HG02610 (cell line): ENCODE measurements at regions not wholly inside any gene's neighbourhood (a gene's known extent, or its start where the extent isn't known, plus 50 kb on each side); places are given as distances from the start of the nearest gene placed in this dataset.

ENCODE experiments used
- ATAC-seq: cut with Tn5 transposase; IDR thresholded peaks from one replicate; pipeline ENCODE4 v1.9.1; 2021; ENCODE audit warnings: mild to moderate bottlenecking, moderate library complexity; ENCODE audit not compliant: unreplicated experiment

DNA sequence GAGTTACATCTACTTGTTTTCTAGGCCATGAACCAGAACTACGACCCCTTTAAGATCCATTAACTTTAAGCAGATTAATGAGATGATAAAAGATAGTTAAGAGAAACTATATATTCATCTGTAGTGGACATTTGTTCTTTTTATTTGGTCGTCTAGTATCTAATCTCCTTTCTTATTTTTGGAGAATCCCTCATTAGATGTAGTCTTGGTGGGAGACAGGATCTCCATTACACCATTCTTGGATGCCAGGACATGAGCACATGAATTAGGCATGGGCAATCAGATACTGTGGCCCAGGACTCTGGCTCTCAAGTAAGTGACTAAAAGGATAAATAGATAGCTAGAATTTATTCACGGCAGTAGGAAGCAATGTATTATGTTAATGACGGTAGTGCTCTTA lies 245.0 kb downstream of the ATP23 start:
- no peak for ATAC-seq

DNA sequence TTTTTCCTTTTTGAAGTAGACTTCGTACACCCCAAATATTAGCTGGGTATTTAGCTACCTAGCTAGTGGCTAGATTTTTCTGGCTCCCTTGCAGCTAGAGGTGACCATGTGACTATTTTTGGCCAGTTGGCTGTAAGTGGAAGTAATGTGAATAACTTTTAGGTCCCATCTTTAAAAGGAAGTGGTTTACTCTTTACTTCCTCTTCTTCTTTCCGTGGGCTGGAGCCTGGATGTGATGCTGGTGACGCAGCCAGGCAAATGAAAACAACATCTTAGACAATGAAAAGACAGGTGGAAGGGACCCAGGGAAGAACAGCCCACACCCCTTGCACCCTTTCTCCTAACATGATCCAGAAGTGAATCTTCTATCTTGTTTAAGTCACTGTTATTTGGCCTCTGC lies 245.5 kb downstream of the ATP23 start:
- no peak for ATAC-seq

DNA sequence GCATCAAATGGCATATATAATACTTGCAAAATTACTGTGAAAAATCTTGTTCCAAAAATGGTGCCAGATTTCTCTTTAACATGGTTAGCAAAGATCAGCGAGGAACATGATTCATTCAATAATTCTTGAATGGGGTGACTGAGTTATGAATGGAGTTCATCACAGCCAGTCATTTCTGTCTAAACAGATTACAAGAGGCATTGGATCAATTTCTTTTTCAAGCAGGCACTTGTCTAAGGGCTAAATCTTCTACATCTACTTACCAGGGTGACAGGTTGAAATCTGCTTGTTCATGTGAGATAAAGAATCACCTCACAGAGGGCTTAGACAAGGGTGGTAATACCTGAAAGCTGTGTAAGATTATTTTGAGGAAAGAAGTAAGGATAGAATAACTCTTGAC lies 247.7 kb downstream of the ATP23 start:
- ATAC-seq, result no peak

DNA sequence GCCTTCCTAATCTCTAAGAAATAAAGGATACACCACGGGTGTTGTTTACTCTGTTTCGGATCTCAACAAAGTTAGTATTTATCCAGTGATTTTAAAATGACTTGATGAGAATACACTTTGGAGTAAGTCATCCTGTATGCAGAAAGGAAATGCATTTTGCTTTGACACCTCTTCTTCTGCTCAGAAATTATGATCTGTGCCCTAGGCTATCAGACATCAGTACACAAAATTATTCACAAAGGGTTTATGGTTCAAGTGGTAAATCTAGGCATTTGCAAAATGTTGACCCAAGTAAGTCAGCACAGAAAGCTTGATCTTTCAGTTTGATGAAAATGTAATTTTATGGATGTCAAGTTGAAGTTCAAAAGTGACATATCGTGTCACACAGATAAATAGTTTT lies 248.5 kb downstream of the ATP23 start:
- ATAC-seq, result no peak

DNA sequence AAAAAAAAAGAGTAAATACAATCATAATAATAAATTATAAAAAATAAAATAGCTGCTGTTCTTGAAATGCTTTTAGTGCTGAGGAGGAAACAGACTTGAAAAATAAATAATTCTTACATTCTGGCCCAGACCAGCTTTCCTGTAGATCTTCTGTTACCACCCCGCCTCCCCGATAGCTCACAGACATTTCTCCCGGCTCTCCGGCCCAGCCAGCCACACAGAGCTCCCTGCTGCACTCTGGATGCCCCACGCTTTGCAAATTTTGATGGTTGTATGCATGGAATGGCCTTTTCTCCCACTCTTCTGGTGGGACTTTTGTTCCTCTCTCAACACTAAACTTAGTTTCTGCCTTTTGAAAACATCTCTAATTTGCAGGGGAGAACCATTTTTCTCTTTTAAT lies 249.3 kb downstream of the ATP23 start:
- no peak for ATAC-seq

DNA sequence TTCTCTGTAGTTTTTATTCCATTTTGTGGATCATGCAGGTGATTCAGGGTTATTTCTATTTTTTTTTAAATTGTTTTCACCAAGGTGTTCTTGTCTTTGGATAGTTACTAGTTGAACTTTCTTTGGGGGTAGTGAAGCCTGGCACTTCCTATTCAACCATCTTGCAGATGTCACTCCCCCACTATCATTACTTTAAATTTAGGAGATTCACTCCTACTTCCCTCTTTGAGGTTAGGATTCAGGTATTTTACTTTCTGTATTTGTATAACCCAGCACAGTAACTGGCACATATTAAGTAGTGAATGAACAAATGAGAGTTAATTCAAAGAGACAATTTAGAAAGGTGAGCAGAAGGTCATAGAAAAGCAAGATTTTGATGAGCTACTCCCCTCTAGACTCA lies 255.6 kb downstream of the ATP23 start:
- ATAC-seq, result no peak

DNA sequence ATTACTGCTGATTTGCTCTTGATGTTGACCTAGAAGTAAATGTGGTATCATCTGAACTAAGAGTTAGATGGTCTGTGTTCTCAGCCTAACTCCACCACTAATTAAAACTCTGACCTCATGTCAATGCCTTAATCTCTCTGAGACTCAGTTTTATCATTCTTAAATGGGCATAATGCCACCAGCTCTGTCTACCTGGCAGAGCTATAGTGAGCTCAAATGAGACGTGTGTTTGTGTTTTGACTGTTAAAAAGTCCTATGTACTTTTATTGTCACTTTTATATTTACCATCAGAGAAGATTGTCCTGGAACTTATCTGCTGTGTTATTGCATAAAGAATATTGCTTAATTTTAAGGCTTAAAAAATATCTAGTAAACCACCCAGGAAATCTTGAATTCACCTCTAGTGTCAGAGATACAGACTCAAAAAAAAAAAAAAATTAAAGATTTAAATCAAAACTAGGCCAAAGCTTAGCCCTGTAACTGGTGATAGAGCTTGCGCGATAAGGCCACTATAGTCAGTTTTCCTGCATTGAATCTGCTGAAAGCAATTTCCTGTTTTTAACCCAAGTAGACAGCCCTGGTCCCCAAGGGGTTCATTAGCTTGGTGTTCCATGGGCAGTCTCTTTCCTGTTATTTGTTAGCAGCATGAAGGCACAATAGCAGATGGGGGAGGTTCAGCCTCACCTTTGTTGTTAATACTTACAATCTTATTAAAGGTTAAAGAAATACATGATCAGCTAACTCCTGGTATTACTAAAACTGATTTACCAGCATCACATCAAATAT lies 261.8 kb downstream of the ATP23 start:
- no peak for ATAC-seq

DNA sequence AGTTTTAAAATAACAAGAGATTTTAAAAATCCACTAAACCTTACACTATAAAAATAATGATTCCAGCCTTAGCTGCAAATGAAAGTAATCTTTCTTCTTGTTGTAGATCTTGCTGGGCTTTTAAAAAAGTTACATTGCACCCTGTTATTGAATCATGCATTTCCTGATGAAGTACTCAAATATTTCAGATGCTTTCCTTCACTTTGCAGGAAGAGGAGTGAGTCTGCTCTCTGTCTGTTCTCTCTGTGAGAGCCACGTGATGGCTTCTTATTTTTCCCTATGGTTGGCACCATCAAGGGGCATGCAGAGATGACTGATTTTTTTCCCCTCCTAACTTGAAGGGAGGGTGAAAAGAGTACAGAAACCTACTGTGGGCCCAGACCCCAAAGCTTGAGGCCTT lies 262.7 kb downstream of the ATP23 start:
- ATAC-seq, result no peak

DNA sequence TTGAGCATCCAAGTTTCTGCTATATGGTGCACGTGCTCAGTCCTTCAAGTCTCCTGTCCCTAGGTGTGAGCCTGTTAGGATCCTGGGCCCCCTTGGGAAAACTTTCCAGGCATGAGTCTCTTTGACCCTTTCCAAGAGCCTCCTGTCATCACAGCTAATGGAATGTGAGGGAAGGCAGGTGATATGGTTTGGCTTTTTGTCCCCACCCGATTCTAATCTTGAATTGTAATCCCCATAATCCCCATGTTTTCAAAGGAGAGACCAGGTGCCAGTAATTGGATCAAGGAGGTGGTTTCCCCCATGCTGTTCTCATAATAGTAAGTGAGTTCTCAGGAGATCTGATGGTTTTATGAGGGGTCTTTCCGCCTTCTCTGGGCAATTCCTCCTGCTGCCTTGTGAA lies 265.5 kb downstream of the ATP23 start:
- no peak for ATAC-seq

DNA sequence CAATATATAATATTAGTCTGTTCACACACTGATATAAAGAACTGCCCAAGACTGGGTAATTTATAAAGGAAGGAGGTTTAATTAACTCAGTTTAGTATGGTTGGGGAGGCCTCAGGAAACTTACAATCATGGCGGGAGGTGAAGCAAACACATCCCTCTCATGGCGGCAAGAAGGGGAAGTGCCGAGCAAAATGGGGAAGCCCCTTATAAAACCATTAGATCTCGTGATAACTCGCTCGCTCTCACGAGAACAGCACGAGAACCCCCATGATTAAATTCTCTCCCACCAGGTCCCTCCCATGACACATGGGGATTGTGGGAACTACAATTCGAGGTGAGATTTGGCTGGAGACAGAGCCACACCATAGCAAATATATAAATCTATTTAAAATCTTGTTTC lies 269.8 kb downstream of the ATP23 start:
- ATAC-seq, result no peak

DNA sequence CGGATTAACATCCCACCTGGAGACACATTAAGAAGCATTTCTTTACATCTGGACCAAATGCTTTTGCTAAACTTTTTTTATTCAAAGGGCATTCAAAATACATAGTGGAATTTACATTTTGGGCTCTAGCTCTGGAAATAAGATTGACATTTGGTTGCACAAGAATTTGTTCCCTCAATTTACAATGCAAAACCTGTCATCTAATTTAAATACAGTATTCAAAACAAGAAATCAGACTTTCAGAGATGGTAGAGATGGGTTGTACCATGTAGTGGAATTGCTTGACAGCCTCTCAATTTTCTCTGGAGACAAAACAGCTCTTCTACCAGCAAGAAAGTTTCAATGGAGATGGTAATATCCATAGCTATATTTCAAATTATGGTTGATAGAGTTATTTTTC lies 275.8 kb downstream of the ATP23 start:
- ATAC-seq, result no peak

DNA sequence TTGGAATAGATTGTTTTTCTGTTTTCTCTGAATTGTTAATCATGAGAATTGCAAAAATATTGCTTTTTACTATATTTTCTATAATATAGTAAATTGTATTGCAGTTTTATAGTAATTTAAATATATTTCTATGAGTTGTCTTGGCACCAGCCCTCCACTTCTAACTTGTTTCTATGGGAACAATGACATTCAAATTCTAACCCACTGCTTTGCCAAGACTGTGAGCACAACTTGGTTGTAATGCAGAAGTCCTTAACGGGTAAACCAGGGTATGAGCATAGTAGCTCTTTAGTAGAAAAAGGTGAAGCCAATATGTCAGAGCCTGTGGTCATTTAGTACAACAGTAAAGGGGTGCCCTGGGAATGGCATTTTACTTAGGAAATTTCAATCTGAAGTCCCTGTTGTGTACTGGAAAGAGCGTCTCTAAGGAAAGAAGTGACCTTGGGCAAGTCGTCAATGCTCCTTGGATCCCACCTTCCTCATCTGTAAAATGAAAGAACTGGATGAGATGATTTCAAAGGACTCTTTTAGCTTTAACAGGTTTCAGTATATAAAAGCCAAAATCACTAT lies 283.3 kb downstream of the ATP23 start:
- no peak for ATAC-seq

DNA sequence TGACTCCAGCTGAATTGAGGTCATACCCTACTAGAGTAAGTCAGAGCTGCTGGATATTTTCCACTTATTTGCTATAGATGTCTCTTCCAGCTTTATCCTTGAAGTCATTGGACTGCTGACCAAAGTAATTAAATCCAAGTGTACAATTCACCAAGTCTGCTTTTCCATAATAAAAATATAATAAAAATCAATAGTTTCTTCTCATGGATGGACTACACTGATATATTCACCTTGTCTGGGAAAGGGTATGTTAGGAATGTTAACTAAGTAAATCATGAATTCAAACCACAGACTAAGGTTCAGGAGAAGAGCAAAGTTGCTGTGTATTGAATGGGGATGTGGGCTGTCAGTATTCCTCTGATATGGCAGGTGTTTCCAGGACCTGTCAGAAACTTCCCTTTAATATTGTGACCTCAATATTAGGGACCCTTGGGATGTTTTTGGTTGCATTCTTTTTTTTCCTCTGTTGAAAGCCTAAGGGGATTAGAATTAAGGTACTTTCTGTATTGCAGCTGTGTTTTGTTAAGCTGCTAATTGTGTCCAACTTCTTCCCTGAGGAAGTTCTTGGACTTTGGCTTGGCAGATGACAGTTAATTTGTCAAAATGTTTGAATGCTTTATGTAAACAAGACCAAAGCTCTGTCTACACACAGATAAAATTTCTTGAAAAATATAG lies 284.0 kb downstream of the ATP23 start:
- ATAC-seq, result no peak

DNA sequence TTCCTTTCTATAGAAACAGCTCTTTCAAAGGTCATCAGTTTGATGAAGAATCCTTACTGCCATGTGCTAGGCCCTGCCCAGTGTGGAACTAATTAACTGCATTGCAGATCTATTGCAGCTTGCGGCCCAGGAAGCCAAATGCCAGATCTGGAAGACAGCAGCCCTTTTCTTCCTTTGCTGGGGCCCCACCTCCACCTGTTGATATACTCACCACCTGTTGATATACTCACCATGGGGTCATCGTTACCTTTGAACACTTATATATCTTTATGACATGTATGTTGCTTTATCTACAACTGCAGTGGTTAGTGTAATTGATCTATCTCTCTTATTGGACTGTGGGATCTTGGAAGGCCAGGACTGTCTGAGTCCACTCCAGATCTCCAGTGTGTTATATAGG lies 292.5 kb downstream of the ATP23 start:
- ATAC-seq, result no peak

DNA sequence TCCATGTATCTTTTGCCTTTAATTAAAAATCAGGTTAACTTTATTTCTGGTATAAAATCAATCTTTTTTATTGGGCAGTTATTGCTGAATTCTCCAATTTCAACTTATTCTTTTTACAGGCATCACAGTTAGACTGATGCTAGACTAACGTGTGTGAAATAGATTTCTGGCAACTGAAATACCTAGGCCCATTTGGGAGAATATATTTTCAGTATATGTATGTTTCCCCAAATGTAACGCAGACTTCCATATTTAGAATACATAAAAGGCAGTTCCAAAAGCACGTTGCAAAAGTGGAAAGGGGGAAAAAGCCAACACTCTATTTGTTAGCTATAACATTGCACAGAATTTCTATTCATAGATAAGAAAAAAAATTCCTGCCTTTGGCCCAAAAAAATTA lies 297.0 kb downstream of the ATP23 start:
- ATAC-seq, result no peak

DNA sequence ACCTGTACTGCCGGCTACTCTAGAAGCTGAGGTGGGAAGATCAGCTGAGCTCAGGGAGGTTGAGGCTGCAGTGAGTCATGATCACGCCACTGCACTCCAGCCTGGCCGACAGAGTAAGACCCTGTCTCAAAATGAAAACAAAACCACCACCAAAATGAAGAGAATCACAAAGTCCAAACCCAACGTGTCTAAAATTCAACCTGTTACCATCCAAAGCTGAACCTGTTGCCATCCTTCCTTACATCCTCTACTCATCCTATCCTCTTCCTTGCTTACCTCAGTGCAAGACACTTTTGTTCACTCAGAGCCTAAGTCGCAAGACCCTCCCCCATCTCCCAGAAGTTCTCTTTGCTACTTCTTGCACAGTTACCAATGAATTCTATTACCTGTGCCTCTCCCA lies 299.7 kb downstream of the ATP23 start:
- ATAC-seq, result no peak

DNA sequence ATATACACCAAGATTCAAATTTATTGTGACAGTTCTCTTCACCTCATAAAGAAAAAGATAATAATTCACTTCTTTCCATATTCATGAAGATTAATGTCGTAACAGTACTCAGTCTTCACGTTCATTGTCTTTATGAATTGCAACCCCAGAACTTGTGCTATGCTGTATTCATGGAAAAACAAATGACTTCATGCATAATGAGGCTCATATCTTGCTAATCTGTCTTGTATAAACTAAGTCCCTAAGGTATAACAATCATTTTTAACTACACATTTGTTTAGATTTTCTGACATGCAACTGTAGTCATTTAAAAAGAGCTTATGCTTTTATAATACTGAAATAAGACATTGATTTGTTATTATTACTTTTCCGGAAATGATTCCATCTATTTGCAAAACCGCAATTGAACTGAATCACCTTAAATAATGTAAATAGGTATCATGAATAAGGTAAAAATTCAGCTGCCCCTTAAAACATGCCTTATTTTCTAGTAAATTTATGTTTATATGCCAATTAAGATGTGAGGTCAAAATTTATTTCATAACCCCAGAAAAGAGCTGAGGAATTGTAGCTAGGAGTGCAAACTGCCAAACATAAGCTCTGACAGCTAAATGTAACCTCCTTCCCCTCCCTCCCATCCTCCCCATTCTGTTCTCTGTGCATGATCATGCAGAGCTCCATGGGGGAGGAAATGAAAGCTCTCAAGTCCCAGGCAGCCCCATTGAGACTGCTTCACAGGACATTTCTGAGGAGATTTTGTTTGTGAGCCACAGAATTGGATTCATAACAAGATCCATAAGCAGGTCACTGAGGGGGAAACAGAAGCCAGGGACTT lies 301.6 kb downstream of the ATP23 start:
- ATAC-seq, result no peak

DNA sequence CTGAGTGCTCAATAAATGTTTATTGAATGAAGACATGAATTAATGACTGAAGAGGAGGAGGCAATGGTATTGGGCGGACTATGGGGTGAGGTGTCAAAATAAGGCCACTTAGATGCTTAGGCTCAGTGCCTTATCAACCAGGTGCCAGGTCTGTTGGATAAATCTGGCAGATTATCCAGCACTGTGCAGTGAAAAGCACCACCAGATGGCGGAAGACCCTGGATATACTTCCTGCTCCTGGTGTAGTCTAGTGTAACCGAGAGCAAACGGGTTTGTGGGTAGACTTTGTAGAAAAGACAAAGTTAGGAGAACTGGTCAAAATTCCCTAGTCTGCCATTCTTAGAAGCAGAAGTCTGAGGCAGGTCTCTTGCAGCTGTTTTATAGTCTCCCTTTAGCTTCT lies 306.3 kb downstream of the ATP23 start:
- ATAC-seq, result no peak

DNA sequence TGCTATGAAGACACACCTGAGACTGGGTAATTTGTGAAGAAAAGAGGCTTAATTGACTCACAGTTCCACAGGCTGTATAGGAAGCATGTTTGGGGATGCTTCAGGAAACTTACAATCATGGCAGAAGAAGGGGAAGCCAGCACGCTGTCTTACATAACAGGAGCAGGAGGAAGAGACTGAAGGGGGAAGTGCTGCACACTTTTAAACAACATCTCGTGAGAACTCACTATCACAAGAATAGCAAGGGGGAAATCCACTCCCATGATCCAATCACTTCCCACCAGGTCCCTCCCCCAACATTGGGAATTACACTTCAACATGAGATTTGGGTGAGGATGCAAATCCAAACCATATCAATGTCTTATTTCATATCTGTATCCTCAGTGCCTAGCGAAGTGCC lies 307.2 kb downstream of the ATP23 start:
- no peak for ATAC-seq

DNA sequence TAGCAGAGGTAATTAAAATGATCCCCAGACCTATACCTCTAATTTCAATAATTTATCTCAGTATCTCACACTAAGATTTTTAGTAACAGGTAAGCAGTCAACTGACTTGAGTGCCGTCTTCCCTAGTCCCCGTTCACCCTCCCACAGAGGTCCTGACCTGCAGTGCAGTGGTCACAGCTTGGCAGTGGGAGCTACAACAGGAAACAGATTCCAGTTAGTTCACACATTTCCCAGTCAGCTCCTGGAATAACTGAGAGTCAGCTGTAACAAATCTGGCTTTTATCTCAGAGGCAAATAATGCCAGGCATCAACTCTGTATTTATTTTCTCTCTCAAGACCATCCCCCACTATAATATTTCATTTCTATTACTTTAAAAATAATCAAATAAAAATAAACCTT lies 308.2 kb downstream of the ATP23 start:
- ATAC-seq, result no peak

DNA sequence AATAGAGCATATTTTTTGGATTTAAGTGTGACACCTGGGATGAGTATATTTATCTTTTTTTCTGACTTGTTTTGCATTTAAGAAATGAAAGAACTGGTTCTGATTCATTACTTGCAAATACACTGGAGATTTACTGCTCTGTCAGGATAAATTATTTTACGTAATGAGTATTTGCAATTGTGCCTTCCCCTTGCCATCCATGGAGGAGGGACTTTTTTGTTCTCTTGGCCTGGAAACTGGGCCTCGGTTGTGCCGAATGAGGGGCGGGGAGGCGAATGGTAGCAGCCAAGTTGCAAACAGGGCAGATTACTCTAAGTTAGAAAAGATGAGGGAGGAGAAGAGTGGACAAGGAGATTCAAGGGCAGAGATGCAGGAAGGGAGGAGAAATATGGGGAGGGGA lies 308.7 kb downstream of the ATP23 start:
- no peak for ATAC-seq

DNA sequence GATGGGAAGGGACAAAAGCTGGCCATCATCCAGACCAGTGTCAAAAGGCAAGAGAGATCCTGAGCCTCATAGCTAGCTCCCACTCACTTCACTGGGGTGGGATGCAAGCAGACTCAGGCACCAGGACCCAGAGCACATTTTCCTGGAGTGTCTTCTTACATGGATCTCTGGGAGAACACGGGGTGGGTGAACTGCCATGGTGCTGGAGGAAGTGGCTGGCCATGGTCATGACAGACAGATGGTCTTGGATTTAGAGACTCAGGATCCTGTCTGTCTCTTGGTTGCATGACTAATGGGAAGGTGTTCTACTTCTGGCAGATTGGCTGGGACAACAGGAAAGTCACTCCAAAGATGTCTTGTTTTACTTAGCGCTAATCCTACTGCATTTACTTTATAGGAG lies 311.5 kb downstream of the ATP23 start:
- ATAC-seq, result no peak
